ENCODE measurements at regions not wholly inside any gene's neighbourhood (a gene's known extent, or its start where the extent isn't known, plus 50 kb on each side); places are given as distances from the start of the nearest gene placed in this dataset.

DNA sequence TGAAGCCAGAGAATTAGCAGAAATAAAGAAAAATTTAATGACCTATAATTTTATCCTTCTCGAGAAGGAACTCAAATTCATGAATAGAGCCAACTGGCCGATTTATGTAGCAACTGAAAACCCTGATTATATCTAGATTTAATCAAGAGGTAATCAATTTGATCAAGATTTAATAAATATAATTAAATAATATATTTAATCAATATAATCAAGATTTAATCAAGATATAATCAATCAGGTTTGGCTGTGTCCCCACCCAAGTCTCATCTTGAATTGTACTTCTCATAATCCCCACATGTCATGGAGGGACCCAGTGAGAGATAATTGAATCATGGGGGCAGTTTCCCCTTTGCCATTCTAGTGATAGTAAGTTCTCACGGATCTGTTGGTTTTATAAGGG is 181.2 kb upstream of the CDIN1 start:
- no peak for DNase-seq (ENCODE audit: low read depth, low spot score)
- TF ChIP-seq, protein P1, sequence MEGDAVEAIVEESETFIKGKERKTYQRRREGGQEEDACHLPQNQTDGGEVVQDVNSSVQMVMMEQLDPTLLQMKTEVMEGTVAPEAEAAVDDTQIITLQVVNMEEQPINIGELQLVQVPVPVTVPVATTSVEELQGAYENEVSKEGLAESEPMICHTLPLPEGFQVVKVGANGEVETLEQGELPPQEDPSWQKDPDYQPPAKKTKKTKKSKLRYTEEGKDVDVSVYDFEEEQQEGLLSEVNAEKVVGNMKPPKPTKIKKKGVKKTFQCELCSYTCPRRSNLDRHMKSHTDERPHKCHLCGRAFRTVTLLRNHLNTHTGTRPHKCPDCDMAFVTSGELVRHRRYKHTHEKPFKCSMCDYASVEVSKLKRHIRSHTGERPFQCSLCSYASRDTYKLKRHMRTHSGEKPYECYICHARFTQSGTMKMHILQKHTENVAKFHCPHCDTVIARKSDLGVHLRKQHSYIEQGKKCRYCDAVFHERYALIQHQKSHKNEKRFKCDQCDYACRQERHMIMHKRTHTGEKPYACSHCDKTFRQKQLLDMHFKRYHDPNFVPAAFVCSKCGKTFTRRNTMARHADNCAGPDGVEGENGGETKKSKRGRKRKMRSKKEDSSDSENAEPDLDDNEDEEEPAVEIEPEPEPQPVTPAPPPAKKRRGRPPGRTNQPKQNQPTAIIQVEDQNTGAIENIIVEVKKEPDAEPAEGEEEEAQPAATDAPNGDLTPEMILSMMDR (IDR thresholded peaks at IDR 0.05; ENCODE audit: insufficient read depth, low read length, missing control alignments) = no peak
- ChIA-PET POLR2A (interaction anchor here (0.7 kb wide), 1 partner anchor 18 kb away, joined by 3 read pairs; no protein-coding TSS in a partner anchor), CTCF (interaction anchor here (0.8 kb wide), 1 partner anchor 121 kb away, joined by 3 read pairs; no protein-coding TSS in a partner anchor)
- no peak overlapping the region for H3K4me3 ChIP-seq (ENCODE audit: low read depth, low read length)

- ChIA-PET CTCF (interaction anchor here (0.8 kb wide), 1 partner anchor 119 kb away, joined by 3 read pairs; no protein-coding TSS in a partner anchor), POLR2A (no interaction called here)
Observed at GRCh38 chr15:36399276-36399675, 180.2 kb upstream of the CDIN1 start.

GRCh38 chr15:36400936-36401585 is 178.4 kb upstream of the CDIN1 start:
- TF ChIP-seq, protein P1 (IDR thresholded peaks at IDR 0.05; ENCODE audit: insufficient read depth, low read length, missing control alignments) = no peak
- ChIA-PET POLR2A (no interaction called here), CTCF (no interaction called here)
- H3K4me3 ChIP-seq (ENCODE audit: low read depth, low read length) = no peak overlapping the region
- DNase-seq (ENCODE audit: low read depth, low spot score) = no peak

More at GRCh38 chr15:36399276-36399675, 180.2 kb upstream of the CDIN1 start:
- no peak for DNase-seq (ENCODE audit: low read depth, low spot score)
- no peak overlapping the region for H3K4me3 ChIP-seq (ENCODE audit: low read depth, low read length)
- TF ChIP-seq, protein P1 (IDR thresholded peaks at IDR 0.05; ENCODE audit: insufficient read depth, low read length, missing control alignments) = no peak

DNA sequence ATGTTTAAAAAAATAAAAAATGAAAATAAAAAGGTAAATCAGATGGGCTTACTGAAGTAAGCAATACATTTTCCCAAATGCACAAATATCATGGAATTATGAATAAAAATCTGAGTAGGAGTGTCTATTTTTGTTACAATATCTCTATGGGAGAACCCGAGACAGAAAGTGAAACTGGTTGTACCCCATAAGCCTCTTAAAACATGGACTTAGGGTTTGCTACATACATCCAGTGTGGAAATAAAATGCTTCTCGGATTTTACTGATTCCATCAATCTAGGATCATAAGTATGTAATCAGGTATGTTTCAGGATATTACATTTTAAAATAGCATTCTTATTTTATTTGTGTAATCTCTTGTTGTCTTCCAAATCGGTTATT is 177.8 kb upstream of the CDIN1 start:
- DNase-seq (ENCODE audit: low read depth, low spot score) = no peak
- H3K4me3 ChIP-seq (ENCODE audit: low read depth, low read length) = no peak overlapping the region
- TF ChIP-seq, protein P1 (IDR thresholded peaks at IDR 0.05; ENCODE audit: insufficient read depth, low read length, missing control alignments) = no peak
- ChIA-PET CTCF (no interaction called here), POLR2A (no interaction called here)

DNA sequence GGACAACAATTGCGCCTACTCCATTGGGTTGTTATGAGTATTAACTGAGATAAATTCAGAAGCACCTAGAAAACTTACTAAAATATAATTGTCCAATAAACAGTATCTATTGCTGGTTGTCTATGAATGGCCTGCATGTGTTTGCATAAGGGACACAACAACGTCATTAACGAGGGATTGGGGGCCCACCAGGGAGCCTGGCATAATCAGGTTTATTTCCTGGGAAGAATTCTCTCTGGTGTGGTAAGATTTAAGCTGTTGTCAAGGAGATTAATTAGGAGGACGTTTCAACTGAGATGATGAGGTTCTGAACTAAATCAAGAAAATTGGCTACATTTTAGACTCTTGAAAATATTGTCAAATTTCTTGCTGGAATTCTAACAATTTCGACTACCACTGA is 176.1 kb upstream of the CDIN1 start:
- no peak for DNase-seq (ENCODE audit: low read depth, low spot score)
- ChIA-PET POLR2A (no interaction called here), CTCF (no interaction called here)
- TF ChIP-seq, protein P1 (IDR thresholded peaks at IDR 0.05; ENCODE audit: insufficient read depth, low read length, missing control alignments) = no peak
- no peak overlapping the region for H3K4me3 ChIP-seq (ENCODE audit: low read depth, low read length)

GRCh38 chr15:36406366-36406765 is 173.1 kb upstream of the CDIN1 start:
- DNase-seq (ENCODE audit: low read depth, low spot score) = no peak
- TF ChIP-seq, protein P1 (IDR thresholded peaks at IDR 0.05; ENCODE audit: insufficient read depth, low read length, missing control alignments) = no peak
- no peak overlapping the region for H3K4me3 ChIP-seq (ENCODE audit: low read depth, low read length)
- ChIA-PET POLR2A (interaction anchor here (0.6 kb wide), 1 partner anchor 859 kb away, joined by 3 read pairs; no protein-coding TSS in a partner anchor), CTCF (interaction anchor here (1.2 kb wide), 1 partner anchor 21 kb away, joined by 3 read pairs; no protein-coding TSS in a partner anchor)

Data from AG04449 (cell line).